ENCODE measurements at regions not wholly inside any gene's neighbourhood (a gene's known extent, or its start where the extent isn't known, plus 50 kb on each side); places are given as distances from the start of the nearest gene placed in this dataset.

DNA sequence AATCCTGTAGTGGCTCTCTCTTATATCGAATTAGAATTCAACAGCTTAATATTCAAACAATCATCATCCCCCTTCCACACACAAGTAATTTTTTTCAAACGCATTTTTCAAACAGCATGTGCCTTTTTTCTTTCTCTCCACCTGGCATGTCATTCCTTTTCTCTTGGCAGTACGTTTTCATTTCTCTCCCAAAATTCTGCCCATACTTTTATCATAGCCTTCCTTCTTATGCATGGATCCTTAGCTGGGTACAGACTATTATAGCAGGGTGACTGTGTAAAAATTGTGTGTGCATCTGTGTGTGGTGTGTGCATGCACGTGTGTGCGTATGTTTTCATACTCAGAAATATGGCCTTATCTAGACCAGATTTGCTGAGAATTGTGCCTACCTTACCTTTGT lies 184.3 kb downstream of the ZC3H11B start:
- Histone ChIP-seq H3K4me3 (ENCODE audit: low read length) (no peak overlapping the region), H3K36me3 (ENCODE audit: insufficient read depth, low read depth, low read length) (no peaks in the 10 kb centered on the region), H3K9me3 (ENCODE audit: insufficient read depth, low read depth, low read length) (no peaks in the 10 kb centered on the region), H3K4me1 (ENCODE audit: insufficient read depth, low read length) (peaks cover 4% of the 10 kb centered on the region; the same call in 1 of the 2 replicates), H3K9ac (ENCODE audit: low read depth, low read length) (no peak overlapping the region), H3K27ac (ENCODE audit: low read length) (no peak overlapping the region), H3K27me3 (ENCODE audit: insufficient read depth, low read length) (no peaks in the 10 kb centered on the region)

DNA sequence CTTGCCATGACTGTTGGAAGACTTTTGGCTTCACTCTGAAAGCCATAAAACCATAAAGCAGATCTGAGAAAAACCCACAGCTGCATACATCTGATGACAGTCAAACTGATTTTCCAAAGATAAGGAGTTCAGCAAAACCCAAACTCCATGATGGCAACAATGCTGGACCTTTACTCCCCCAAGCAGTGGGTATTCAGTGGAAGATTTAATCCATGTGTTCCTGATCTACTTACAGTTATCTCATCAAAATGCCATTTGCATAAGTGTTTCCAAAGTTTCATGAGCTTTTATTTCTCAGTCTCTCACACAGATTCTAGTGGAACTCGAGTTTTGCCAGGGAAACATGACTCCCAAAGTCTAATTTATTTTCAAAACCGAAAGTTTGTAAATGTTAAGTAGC lies 184.9 kb downstream of the ZC3H11B start:
- H3K36me3 ChIP-seq (ENCODE audit: insufficient read depth, low read depth, low read length) = no peaks in the 10 kb centered on the region
- H3K9me3 ChIP-seq (ENCODE audit: insufficient read depth, low read depth, low read length) = no peaks in the 10 kb centered on the region
- H3K27ac ChIP-seq (ENCODE audit: low read length) = no peak overlapping the region
- H3K9ac ChIP-seq (ENCODE audit: low read depth, low read length) = no peak overlapping the region
- H3K27me3 ChIP-seq (ENCODE audit: insufficient read depth, low read length) = no peaks in the 10 kb centered on the region
- H3K4me1 ChIP-seq (ENCODE audit: insufficient read depth, low read length) = no peaks in the 10 kb centered on the region
- H3K4me3 ChIP-seq (ENCODE audit: low read length) = no peak overlapping the region

DNA sequence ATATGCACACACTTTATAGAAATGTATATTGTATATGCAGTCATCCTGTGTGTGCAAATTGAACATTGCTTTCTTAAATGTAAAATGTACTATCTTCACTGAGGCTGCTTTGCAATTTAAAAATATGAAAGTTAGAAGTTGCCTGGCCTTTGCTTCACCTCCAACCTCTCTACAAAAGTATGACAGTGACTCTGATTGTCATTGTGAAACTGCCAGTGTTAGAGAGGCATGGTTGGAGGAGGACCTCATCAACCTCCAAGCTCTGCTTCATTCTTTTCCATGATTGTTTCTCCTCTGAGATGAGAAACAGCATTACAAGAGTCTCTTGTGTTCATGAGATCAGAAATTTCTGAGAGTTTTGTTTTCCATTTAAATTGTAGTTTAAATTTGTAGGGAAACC lies 185.5 kb downstream of the ZC3H11B start:
- Histone ChIP-seq H3K27me3 (ENCODE audit: insufficient read depth, low read length) (no peaks in the 10 kb centered on the region), H3K4me3 (ENCODE audit: low read length) (no peak overlapping the region), H3K36me3 (ENCODE audit: insufficient read depth, low read depth, low read length) (no peaks in the 10 kb centered on the region), H3K9me3 (ENCODE audit: insufficient read depth, low read depth, low read length) (no peaks in the 10 kb centered on the region), H3K27ac (ENCODE audit: low read length) (no peak overlapping the region), H3K9ac (ENCODE audit: low read depth, low read length) (no peak overlapping the region), H3K4me1 (ENCODE audit: insufficient read depth, low read length) (no peaks in the 10 kb centered on the region)

DNA sequence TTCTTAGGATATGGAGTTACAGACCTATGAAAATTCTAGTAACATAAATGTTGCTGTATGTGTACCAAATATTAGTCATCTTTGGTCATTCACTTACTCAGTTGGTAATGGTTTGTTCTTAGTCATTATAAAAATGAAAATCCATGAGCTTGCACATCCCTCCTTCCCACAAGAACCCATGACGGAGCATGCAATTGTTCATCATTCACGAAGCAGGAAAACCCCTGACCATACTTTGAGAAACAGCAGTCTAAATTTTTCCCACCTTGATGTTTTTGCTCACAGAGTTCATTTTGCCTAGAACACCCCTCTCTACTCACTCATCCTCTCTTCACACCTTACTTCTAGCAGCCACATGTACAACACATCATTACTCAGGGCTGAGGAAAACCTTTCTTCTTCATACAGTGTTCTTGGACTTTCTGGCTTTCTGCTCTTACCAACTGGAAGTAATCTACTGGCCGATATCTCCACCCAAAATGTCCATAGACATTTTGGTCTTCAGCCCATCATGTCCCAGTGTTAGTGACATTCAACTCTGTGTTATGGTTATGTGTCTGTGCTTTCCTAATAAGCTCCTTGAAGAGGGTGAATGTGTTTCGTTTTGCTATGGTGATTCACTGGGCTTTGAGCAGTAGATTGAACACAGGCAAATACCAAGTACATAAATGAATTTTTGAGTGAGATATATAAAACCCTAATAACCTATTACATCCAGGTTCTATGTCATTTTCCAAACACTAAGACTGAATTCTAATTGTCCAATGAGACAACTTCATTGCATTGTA lies 189.9 kb downstream of the ZC3H11B start:
- Histone ChIP-seq H3K4me1 (ENCODE audit: insufficient read depth, low read length) (no peaks in the 10 kb centered on the region), H3K9ac (ENCODE audit: low read depth, low read length) (no peak overlapping the region), H3K27ac (ENCODE audit: low read length) (no peak overlapping the region), H3K27me3 (ENCODE audit: insufficient read depth, low read length) (no peaks in the 10 kb centered on the region), H3K9me3 (ENCODE audit: insufficient read depth, low read depth, low read length) (no peaks in the 10 kb centered on the region), H3K4me3 (ENCODE audit: low read length) (no peak overlapping the region), H3K36me3 (ENCODE audit: insufficient read depth, low read depth, low read length) (no peaks in the 10 kb centered on the region)

DNA sequence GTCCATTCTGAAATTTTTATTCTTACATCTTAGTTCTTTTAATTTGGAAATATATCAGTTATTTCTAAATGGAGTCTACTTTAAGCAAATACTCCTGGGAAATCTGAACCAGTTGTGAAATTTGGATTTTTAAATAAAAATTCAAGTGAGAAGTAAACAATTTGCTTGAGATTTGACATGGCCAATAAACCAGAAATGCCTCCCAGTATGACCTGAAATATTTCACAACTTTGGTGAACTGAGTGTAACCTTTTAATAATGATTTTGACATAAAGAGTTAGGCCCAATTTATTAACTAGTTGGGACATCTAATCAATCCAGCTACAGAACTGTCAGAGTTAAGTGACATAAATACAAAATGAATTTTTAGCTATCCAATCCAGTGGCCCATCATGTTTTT lies 192.0 kb downstream of the ZC3H11B start:
- no peak overlapping the region for H3K4me3 ChIP-seq (ENCODE audit: low read length)

DNA sequence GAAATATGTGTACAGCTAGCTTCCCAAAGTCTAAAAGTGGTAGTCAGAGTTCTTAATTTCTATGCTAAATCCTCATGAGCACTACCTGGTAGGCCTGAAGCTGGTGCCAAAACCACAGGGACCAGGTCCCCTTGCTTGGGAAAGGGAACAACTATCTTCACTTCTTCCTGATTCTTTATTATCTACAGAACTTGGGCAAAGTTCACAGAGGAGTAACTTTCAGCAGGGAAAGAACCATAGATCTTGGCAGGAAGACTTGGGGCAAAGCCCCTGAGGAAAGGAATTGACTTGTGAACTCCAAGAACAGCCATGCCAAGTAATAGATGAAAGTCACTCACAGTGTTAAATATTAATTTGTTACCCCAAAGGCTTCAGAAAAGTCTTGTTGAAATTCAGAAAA lies 193.0 kb downstream of the ZC3H11B start:
- no peaks in the 10 kb centered on the region for H3K36me3 ChIP-seq (ENCODE audit: insufficient read depth, low read depth, low read length)
- H3K4me3 ChIP-seq (ENCODE audit: low read length) = no peak overlapping the region
- no peaks in the 10 kb centered on the region for H3K9me3 ChIP-seq (ENCODE audit: insufficient read depth, low read depth, low read length)
- H3K27me3 ChIP-seq (ENCODE audit: insufficient read depth, low read length) = no peaks in the 10 kb centered on the region
- H3K27ac ChIP-seq (ENCODE audit: low read length) = no peak overlapping the region
- H3K9ac ChIP-seq (ENCODE audit: low read depth, low read length) = no peak overlapping the region
- no peaks in the 10 kb centered on the region for H3K4me1 ChIP-seq (ENCODE audit: insufficient read depth, low read length)

More for the DNA sequence above, 192.0 kb downstream of the ZC3H11B start:
- H3K36me3 ChIP-seq (ENCODE audit: insufficient read depth, low read depth, low read length) = no peaks in the 10 kb centered on the region
- H3K4me1 ChIP-seq (ENCODE audit: insufficient read depth, low read length) = no peaks in the 10 kb centered on the region
- no peaks in the 10 kb centered on the region for H3K27me3 ChIP-seq (ENCODE audit: insufficient read depth, low read length)
- H3K9ac ChIP-seq (ENCODE audit: low read depth, low read length) = no peak overlapping the region
- no peaks in the 10 kb centered on the region for H3K9me3 ChIP-seq (ENCODE audit: insufficient read depth, low read depth, low read length)
- H3K27ac ChIP-seq (ENCODE audit: low read length) = no peak overlapping the region

DNA sequence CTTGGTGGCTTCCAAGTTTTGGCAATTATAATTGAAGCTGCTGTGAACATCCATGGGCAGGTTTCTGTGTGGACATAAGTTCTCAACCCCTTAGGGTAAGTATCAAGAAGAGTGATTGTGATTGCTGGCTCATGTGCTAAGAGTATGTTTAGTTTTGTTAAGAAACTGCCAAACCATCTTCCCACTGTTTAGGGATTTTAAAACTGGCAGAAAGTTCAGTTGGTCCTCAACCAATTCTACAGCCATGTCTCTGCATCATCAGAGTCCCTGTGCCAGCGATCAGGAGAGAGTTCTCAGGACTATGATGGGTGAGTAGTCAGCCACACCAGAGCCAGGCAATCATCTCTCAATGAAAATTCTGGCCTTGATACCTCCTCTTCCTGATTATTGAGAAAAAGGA lies 193.8 kb downstream of the ZC3H11B start:
- no peak overlapping the region for H3K9ac ChIP-seq (ENCODE audit: low read depth, low read length)
- H3K4me1 ChIP-seq (ENCODE audit: insufficient read depth, low read length) = no peaks in the 10 kb centered on the region
- H3K27ac ChIP-seq (ENCODE audit: low read length) = no peak overlapping the region
- H3K27me3 ChIP-seq (ENCODE audit: insufficient read depth, low read length) = no peaks in the 10 kb centered on the region
- H3K36me3 ChIP-seq (ENCODE audit: insufficient read depth, low read depth, low read length) = no peaks in the 10 kb centered on the region
- H3K4me3 ChIP-seq (ENCODE audit: low read length) = no peak overlapping the region
- H3K9me3 ChIP-seq (ENCODE audit: insufficient read depth, low read depth, low read length) = no peaks in the 10 kb centered on the region

DNA sequence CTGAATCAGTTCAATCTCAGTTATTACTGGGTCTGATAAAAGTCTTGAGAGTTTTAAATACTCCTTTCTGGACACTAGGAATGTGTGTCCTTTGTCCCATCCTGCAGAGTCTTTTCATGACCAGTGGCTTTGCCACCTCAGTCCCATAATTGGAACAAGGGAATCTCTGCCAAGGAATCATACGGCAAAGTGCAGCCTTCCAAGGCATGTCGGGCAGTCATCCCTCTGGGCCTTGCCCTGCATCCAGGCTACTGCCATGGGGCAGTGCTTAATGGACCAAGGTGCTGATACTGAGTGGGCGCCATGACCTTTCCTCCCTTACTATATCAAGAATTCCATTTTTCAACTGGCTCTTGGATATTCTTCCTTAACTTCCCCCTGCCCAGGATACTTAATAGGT lies 195.3 kb downstream of the ZC3H11B start:
- Histone ChIP-seq H3K27me3 (ENCODE audit: insufficient read depth, low read length) (no peaks in the 10 kb centered on the region), H3K27ac (ENCODE audit: low read length) (no peak overlapping the region)

DNA sequence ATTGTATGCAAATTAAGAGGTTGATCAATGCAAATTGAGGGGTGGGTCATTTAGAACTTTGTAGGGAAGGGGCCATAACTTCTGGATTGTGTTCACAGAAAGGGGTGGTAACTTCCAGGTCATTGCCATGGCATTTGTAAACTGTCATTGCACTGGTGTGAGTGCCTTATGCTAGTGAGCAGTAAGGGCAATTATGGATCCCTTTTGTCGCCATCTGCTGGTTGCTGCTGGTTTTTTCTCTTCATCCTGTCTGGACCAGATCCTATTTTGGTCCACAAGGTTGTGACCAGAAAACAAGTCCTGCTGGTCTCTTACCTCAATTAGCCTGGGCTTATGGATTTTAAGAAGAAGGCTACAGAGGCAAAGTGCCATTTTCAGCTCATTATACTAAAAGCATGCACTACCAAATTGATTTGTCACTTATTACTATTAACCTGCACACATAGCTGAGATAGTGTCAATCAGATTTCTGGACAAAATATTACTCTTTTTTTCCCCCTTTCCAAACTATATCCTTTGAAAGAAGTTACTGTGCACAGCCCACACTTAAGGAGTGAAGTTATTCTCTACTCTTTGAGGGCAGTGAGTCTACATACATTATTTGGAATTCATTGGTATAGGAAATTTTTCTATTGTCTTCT lies 196.2 kb downstream of the ZC3H11B start:
- no peaks in the 10 kb centered on the region for H3K36me3 ChIP-seq (ENCODE audit: insufficient read depth, low read depth, low read length)
- no peaks in the 10 kb centered on the region for H3K9me3 ChIP-seq (ENCODE audit: insufficient read depth, low read depth, low read length)
- H3K4me1 ChIP-seq (ENCODE audit: insufficient read depth, low read length) = no peaks in the 10 kb centered on the region
- no peak overlapping the region for H3K4me3 ChIP-seq (ENCODE audit: low read length)
- H3K9ac ChIP-seq (ENCODE audit: low read depth, low read length) = no peak overlapping the region
- no peaks in the 10 kb centered on the region for H3K27me3 ChIP-seq (ENCODE audit: insufficient read depth, low read length)
- H3K27ac ChIP-seq (ENCODE audit: low read length) = no peak overlapping the region

More for the DNA sequence above, 195.3 kb downstream of the ZC3H11B start:
- Histone ChIP-seq H3K4me1 (ENCODE audit: insufficient read depth, low read length) (no peaks in the 10 kb centered on the region), H3K9ac (ENCODE audit: low read depth, low read length) (no peak overlapping the region), H3K36me3 (ENCODE audit: insufficient read depth, low read depth, low read length) (no peaks in the 10 kb centered on the region), H3K9me3 (ENCODE audit: insufficient read depth, low read depth, low read length) (no peaks in the 10 kb centered on the region), H3K4me3 (ENCODE audit: low read length) (no peak overlapping the region)

DNA sequence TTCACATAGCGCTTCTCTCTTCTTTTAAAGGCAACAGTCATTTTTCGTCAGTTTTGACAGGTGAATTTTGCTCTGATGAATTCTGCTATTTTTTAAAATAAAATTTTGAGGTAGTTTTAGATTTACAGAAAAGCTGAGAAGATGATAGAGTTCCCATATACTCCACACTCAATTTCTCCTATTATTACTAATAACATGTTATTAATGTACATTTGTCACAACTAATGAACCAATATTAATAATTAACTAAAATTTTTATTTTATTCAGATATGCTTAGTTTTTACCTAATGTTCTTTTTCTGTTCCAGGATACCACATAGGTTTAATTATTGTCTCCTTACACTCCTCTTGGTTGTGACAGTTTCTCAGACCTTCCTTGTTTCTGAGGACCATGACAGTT lies 197.0 kb downstream of the ZC3H11B start:
- H3K4me1 ChIP-seq (ENCODE audit: insufficient read depth, low read length) = no peaks in the 10 kb centered on the region
- H3K9ac ChIP-seq (ENCODE audit: low read depth, low read length) = no peak overlapping the region
- H3K4me3 ChIP-seq (ENCODE audit: low read length) = no peak overlapping the region
- H3K9me3 ChIP-seq (ENCODE audit: insufficient read depth, low read depth, low read length) = no peaks in the 10 kb centered on the region
- H3K36me3 ChIP-seq (ENCODE audit: insufficient read depth, low read depth, low read length) = no peaks in the 10 kb centered on the region
- no peak overlapping the region for H3K27ac ChIP-seq (ENCODE audit: low read length)
- H3K27me3 ChIP-seq (ENCODE audit: insufficient read depth, low read length) = no peaks in the 10 kb centered on the region

DNA sequence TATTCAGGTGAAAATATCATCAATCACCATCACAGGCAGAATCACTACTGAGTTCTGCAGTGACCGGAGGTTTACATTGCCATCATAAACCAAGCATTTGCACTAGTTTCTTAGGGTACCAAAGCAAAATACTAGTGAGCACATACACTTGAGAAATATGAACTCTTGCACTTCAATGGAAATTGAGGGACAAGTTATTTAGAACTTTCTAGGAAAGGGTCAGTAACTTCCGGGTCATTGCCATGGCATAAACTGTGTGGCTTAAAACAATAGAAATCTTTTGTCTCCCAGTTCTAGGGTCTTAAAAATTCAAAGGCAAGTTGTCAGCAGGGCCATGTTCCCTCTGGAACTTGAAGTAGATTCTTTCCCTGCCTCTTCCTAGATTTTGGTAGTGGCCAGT lies 197.5 kb downstream of the ZC3H11B start:
- Histone ChIP-seq H3K27me3 (ENCODE audit: insufficient read depth, low read length) (no peaks in the 10 kb centered on the region), H3K36me3 (ENCODE audit: insufficient read depth, low read depth, low read length) (no peaks in the 10 kb centered on the region)

DNA sequence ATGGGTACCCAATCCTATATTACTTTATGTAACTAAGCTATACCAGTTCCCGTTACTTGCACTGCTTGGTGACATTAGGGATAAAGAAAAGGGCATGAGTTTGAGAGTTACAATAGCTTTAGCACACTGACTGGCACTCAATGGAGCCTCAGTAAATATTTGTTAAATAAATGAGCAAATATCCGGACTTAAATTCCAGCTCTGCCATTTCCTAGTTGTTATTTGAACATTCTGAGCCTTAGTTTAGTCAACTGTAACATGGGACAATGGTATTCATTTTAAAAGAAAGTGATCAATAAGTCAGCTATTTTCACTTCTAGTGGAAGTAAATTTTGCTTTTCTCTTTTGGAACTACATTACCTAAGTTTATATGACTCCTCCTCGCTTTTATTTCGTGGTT lies 198.7 kb downstream of the ZC3H11B start:
- H3K9ac ChIP-seq (ENCODE audit: low read depth, low read length) = no peak overlapping the region
- H3K9me3 ChIP-seq (ENCODE audit: insufficient read depth, low read depth, low read length) = no peaks in the 10 kb centered on the region
- no peak overlapping the region for H3K4me3 ChIP-seq (ENCODE audit: low read length)
- H3K27ac ChIP-seq (ENCODE audit: low read length) = no peak overlapping the region
- no peaks in the 10 kb centered on the region for H3K36me3 ChIP-seq (ENCODE audit: insufficient read depth, low read depth, low read length)
- H3K4me1 ChIP-seq (ENCODE audit: insufficient read depth, low read length) = no peaks in the 10 kb centered on the region
- H3K27me3 ChIP-seq (ENCODE audit: insufficient read depth, low read length) = no peaks in the 10 kb centered on the region

More for the DNA sequence above, 197.5 kb downstream of the ZC3H11B start:
- Histone ChIP-seq H3K27ac (ENCODE audit: low read length) (no peak overlapping the region), H3K9me3 (ENCODE audit: insufficient read depth, low read depth, low read length) (no peaks in the 10 kb centered on the region), H3K4me3 (ENCODE audit: low read length) (no peak overlapping the region), H3K9ac (ENCODE audit: low read depth, low read length) (no peak overlapping the region), H3K4me1 (ENCODE audit: insufficient read depth, low read length) (no peaks in the 10 kb centered on the region)

All from iPS-20b (cell line).